Esophagus squamous epithelium (tissue), 4 donors: ENCODE measurements at regions not wholly inside any gene's neighbourhood (a gene's known extent, or its start where the extent isn't known, plus 50 kb on each side); places are given as distances from the start of the nearest gene placed in this dataset.

Source experiments
- POLR2A ChIP-seq, 4 donors: fragments of 450-650 bp; IDR thresholded peaks; one replicate each; pipeline ENCODE4 v1.6.1; 2017; ENCODE audit warnings: antibody characterized with exemption in 4 of 4, mild to moderate bottlenecking in 4 of 4, moderate library complexity in 3 of 4
- TF ChIP-seq, protein P1 (sequence below), 6 experiments: fragments of 450-650 bp in 4 of 6; fragments of 200-600 bp in 2 of 6; sonication (generic) in 2 of 6; IDR thresholded peaks; one replicate each; pipeline ENCODE4 v1.5.1; 2016 to 2019; ENCODE audit warnings: antibody characterized with exemption in 6 of 6, mild to moderate bottlenecking in 4 of 6, moderate library complexity in 4 of 6

DNA sequence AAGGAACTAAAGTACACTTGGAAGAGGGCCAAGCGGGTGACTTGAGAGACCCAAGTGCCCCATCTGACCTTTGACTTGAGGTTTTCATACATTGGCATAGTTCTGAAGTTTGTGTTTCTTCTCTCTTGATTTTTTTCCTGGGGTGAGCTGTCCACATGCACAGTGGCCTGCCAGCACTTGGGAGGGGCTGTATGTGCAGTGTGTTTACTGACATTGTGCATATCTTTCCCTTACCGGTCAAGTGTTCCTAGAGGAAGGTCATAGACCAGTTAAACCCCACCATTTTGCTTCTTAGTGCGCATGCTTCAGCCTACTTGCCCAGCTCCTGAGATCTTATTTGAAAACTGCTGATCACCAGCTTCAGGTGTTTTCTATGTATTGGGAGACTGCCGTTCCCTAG lies 435.2 kb upstream of the KAZN start:
- TF ChIP-seq, protein P1, sequence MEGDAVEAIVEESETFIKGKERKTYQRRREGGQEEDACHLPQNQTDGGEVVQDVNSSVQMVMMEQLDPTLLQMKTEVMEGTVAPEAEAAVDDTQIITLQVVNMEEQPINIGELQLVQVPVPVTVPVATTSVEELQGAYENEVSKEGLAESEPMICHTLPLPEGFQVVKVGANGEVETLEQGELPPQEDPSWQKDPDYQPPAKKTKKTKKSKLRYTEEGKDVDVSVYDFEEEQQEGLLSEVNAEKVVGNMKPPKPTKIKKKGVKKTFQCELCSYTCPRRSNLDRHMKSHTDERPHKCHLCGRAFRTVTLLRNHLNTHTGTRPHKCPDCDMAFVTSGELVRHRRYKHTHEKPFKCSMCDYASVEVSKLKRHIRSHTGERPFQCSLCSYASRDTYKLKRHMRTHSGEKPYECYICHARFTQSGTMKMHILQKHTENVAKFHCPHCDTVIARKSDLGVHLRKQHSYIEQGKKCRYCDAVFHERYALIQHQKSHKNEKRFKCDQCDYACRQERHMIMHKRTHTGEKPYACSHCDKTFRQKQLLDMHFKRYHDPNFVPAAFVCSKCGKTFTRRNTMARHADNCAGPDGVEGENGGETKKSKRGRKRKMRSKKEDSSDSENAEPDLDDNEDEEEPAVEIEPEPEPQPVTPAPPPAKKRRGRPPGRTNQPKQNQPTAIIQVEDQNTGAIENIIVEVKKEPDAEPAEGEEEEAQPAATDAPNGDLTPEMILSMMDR (IDR thresholded peaks at IDR 0.05) = no peak
- no peak for TF ChIP-seq POLR2A (IDR thresholded peaks at IDR 0.05)
